DND-41 (cell line): ENCODE measurements at regions not wholly inside any gene's neighbourhood (a gene's known extent, or its start where the extent isn't known, plus 50 kb on each side); places are given as distances from the start of the nearest gene placed in this dataset.

Source experiments
- CTCF ChIP-seq: IDR thresholded peaks from 2 replicates; pipeline ENCODE4 v1.5.1; 2012; ENCODE audit warnings: borderline replicate concordance, low read length, moderate library complexity, mild to moderate bottlenecking; ENCODE audit not compliant: poor library complexity, severe bottlenecking; ENCODE audit errors: extremely low read depth
- EZH2 ChIP-seq: IDR thresholded peaks from 3 replicates; pipeline ENCODE4 v1.6.1; 2012; ENCODE audit warnings: borderline replicate concordance, low read depth, mild to moderate bottlenecking, moderate library complexity, low read length, inconsistent platforms; ENCODE audit not compliant: severe bottlenecking

- TF ChIP-seq CTCF: no peak
- TF ChIP-seq EZH2: no peak
Measured at GRCh38 chr13:111535523-111535811, 215.0 kb downstream of the TEX29 start.
